ENCODE measurements at regions not wholly inside any gene's neighbourhood (a gene's known extent, or its start where the extent isn't known, plus 50 kb on each side); places are given as distances from the start of the nearest gene placed in this dataset.

DNA sequence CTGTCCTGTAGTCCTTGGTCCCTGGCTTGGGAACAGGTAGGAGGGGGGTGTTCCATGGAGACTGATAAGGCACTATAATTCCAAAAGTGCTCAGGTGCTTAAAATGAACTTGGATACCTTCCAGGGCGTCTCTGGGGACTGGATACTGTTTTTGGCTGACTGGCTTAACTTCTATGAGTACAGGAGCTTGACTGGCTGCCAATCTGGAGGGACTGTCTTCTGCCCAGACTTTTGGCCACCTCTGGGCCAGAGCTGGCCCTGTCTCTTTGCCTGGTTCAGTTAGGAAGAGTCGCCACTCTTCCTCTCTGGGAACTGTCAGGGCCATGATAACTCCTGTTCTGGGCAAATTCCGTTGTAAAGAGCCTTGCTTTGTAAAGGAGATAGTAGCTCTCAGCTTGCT lies 407.0 kb downstream of the TGFB2 start:
- intact Hi-C loops (cut with micrococcal nuclease), result no loop called here

DNA sequence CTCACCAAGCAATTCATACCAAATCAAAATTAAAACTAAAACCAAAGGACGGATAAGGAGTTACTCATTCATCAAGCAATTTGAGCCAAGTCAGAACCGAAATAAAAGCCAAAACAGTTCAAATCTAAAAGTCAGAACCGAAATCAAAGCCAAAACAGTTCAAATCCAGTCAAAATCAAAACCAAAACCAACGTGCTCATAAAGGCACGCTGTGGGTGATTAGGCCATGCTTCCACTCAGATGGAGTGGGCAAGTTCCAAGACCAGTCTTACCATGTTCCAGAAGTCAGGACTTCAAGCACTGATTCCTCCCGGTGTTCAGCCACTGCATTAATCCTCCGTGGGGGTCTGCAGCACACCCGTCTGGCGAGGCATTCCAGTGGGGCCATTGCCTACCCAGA lies 409.3 kb downstream of the TGFB2 start:
- intact Hi-C loops (cut with micrococcal nuclease), result no loop called here

- intact Hi-C loops (cut with micrococcal nuclease), result no loop called here
Observed at GRCh38 chr1:218755128-218755527, 410.0 kb downstream of the TGFB2 start.

DNA sequence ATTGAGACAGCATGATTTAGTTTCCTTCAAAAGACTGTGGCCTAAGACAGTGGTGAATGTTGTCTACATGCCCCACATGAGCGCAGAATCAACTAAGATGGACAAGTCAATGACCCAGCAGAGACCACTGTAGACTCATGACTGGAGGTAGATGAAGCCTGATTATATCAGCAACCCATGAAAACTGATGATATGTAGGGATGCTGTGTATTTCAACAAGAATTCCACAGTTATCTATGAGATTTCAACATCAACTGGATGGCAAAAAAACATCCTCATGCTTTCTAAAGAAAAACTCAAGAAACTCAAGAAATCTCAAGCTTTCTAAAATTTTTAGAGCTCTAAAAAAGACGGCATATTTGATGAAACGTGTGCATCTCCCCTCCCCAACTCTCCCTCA lies 413.9 kb upstream of the LYPLAL1 start:
- intact Hi-C loops (cut with micrococcal nuclease), result no loop called here

- intact Hi-C loops (cut with micrococcal nuclease), result no loop called here
Observed at GRCh38 chr1:218760601-218761570, 412.8 kb upstream of the LYPLAL1 start.

- intact Hi-C loops (cut with micrococcal nuclease), result no loop called here
Observed at GRCh38 chr1:218763538-218763937, 410.1 kb upstream of the LYPLAL1 start.

DNA sequence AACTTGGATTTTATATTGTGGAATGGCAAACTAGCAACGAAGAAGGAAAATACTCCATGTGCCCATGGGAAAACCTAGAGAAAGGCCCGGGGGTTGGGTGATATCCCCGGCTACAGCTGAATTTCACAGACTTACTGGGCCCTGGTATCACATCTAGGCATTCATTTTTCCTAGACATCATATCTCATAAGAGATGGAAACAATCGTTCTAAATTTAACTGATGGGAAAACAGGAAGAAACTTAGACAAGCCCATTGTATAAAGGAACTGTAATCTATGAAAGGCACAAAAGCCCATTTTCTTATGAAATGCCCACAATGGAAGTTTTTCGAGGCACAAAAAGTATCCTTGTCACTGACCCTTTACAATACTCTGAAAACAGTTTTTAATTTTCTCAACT lies 407.9 kb upstream of the LYPLAL1 start:
- intact Hi-C loops (cut with micrococcal nuclease), result no loop called here

DNA sequence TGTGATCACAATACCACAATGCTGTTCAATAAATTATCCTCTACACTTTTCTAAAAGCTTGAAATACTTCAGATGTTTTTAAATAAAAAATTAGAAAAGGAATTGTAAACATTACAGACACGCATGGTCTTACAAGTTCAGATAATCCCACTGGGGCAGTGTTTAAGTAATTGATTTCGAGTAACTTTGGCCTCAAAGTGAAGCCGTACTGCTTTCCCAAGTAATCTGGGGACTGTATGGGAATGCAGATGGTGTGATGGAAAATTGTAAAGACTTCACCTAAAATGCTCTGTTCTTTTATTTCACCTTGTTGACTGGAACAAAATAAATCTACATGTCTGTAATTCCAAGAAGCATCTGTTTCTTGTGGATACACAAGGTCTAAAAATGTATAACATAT lies 401.7 kb upstream of the LYPLAL1 start:
- intact Hi-C loops (cut with micrococcal nuclease), result no loop called here

- intact Hi-C loops (cut with micrococcal nuclease), result no loop called here
Observed at GRCh38 chr1:218772575-218772974, 401.1 kb upstream of the LYPLAL1 start.

- intact Hi-C loops (cut with micrococcal nuclease), result no loop called here
Observed at GRCh38 chr1:218775501-218776021, 398.1 kb upstream of the LYPLAL1 start.

DNA sequence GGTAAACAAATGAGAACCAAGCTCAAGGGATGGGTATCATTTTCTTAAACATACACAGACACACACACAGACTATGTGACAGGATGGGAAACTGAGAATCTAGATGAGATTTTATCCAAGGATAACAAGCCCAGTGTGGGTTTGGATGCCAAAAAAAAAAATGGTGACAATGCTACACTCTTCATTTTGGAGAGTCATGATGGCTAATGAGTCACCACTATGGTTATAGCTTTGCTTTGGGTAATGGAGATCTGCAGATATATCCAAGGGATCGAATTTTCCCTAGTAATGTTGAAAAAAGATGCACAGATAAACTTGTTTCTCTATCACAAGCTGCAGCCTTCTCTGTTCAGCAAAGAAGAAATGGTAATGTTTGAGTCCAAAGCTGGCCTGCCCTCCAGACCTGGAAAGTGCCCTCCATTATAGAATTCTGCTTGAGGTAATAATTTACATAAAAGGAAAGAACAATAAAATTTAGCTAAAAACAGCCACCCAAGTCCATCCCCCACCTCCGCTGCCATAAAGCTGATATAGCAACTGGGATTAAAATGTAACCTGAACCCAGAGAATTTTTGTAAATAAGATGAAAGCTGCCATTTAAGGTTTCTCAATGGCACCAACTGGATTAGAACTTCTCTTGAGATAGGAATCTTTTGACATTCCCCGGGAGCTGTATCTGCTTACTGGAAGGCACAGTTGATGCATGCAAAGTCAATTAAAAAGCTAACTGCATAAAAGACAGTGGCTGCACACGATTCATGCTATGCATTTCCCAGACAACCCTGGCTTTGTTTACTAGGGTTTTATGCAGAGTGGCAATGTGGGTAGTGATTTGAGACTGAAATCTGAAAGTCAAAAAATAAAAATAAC lies 395.2 kb upstream of the LYPLAL1 start:
- intact Hi-C loops (cut with micrococcal nuclease), result no loop called here

GRCh38 chr1:218779341-218780100 lies 394.2 kb upstream of the LYPLAL1 start:
- intact Hi-C loops (cut with micrococcal nuclease), result no loop called here

GRCh38 chr1:218783131-218783530 lies 390.5 kb upstream of the LYPLAL1 start:
- intact Hi-C loops (cut with micrococcal nuclease), result no loop called here

DNA sequence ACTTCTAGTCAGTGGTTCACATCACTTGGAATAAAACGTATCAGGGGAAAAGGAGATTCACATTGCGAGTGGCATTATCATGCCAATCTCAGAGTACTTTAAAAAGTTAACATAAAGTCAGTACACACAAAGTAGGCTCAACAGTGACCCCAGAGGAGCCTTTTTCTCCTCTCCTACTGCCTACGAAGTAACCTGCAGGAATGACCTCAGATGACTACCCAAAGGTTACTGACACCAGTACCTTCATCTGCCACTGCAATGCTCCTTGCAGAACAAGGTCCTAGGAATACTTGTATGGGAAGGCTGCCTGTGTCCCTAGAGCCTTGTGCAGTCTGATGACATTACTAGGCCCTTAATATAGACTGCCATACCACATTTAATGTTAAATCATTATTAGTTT lies 389.8 kb upstream of the LYPLAL1 start:
- intact Hi-C loops (cut with micrococcal nuclease), result no loop called here

DNA sequence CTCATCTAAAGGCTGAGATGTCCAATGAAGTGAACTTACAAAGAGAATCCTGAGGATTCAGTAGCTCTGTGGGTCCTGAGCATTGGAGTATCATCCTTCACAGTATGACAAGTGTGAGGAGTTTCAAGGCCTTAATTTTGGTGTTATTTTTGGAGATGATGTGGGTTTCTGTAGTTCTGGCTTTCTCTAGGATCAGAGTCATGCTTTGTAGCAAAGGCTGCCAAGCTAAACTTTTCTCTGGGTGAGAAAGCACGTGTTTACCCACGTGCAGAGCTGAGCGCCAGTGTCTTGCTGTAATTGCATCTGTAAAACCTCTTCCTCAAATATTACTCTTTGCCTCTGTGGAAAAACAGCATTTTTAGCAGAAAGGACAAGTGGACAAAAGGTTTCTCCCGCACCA lies 387.8 kb upstream of the LYPLAL1 start:
- intact Hi-C loops (cut with micrococcal nuclease), result no loop called here

DNA sequence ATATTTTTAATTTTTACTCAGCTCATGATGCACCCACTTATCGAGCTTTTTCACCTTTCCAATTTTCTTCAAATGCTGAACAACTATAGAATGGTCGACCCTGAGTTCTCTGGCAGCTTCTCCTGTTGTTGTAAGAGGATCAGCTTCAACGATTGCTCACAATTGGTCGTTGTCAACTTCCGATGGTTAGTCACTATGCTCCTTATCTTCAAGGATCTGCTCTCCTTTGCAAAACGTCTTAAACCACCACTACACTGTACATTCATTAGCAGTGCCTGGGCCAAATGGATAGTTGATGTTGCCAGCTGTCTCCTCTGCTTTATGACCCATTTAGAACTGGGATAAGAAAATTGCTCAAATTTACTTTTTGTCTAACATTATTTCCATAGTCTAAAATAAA lies 385.9 kb upstream of the LYPLAL1 start:
- intact Hi-C loops (cut with micrococcal nuclease), result no loop called here

DNA sequence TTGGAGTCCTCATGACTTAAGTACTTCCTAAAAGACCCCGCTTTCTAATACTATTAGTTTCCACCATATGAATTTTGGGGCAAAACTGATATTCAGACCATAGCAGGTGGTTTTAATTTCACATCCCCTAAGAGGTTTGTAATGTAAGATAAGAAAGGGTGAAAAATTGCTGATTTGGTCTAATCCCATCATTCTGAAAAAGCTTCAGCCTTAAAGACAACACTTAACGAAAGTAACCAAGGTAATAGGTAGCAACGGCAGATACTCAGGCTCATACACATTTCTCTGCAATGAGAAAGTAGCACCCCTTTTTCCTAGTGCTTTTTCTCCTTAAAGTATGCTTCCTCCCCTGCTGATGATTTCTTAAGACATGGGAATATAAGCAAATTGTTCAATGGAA lies 376.9 kb upstream of the LYPLAL1 start:
- intact Hi-C loops (cut with micrococcal nuclease), result no loop called here

DNA sequence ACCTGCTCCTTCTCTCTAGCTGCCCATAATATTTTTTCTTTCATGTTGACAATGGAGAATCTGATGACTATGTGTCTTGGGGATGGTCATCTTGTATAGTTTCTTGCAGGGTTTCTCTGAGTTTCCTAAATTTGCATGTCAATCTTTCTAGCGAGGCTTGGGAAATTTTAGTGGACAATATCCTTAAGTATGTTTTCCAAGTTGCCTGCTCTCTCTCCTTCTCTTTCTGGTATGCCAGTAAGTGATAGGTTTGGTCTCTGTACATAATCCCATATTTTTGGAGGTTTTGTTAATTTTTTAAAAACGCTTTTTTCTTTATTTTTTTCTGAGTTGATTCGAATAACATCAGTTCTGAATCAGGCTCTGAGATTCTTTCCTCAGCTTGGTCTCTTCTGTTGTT lies 370.9 kb upstream of the LYPLAL1 start:
- intact Hi-C loops (cut with micrococcal nuclease), result no loop called here

DNA sequence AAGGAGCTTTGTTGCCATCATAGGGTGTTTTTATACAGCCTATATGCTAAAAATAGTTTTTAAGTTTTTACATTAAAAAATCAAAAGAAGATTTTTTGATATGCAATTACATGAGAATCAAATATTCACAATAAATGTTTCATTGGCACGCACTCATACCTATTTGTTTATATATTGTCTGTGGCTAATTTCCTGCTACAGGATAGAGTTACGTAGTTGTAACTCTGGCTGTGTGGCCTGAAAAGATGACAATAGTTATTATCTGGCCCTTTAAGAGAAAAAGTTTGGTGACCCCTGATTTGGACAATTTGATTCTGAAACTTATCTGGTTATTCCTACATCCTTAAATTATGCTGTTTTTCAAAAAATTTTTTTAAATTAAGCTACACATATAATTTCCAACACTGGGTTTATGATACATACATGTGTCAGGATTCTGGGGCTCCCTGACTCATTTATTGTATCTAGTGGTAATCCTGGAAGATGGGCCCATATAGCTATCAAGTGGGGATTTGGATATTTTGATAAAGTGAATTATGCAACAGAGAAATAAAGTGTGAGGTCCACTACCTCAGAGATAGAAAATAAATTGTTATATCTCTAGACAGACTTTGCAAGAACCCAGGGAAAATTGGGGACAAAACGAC lies 370.2 kb upstream of the LYPLAL1 start:
- intact Hi-C loops (cut with micrococcal nuclease), result no loop called here

GRCh38 chr1:218804014-218804785 lies 369.5 kb upstream of the LYPLAL1 start:
- intact Hi-C loops (cut with micrococcal nuclease), result no loop called here
